ENCODE measurements at regions not wholly inside any gene's neighbourhood (a gene's known extent, or its start where the extent isn't known, plus 50 kb on each side); places are given as distances from the start of the nearest gene placed in this dataset.
"Not testable (repeated sequence)": the region's sequence is repeated elsewhere in the genome, so short reads cannot be mapped to it uniquely, and the experiment has no call there.

GRCh38 chr13:61358599-61358998, 57.0 kb downstream of the PCDH20 start:
- peak; percentile 30 for DNase-seq

- no peak for DNase-seq
These were observed 65.3 kb downstream of the PCDH20 start for GRCh38 chr13:61350341-61350740.

GRCh38 chr13:61339054-61339621, 76.5 kb downstream of the PCDH20 start:
- DNase-seq: no peak

- DNase-seq: no peak
These were observed 99.0 kb downstream of the PCDH20 start for GRCh38 chr13:61316647-61317046.

GRCh38 chr13:61294467-61295191, 121.0 kb downstream of the PCDH20 start:
- DNase-seq: no peak

- peak; percentile 75 for DNase-seq
These were observed 129.4 kb downstream of the PCDH20 start for GRCh38 chr13:61286148-61286745.

- no peak for DNase-seq
These were observed 137.9 kb downstream of the PCDH20 start for GRCh38 chr13:61277586-61278276.

GRCh38 chr13:61277088-61277487, 138.6 kb downstream of the PCDH20 start:
- no peak for DNase-seq

- DNase-seq: no peak
These were observed 139.2 kb downstream of the PCDH20 start for GRCh38 chr13:61276401-61276800.

- no peak for DNase-seq
These were observed 139.9 kb downstream of the PCDH20 start for GRCh38 chr13:61275736-61276135.

- no peak for DNase-seq
These were observed 140.4 kb downstream of the PCDH20 start for GRCh38 chr13:61275251-61275650.

- DNase-seq: not testable (repeated sequence)
These were observed 148.8 kb downstream of the PCDH20 start for GRCh38 chr13:61266896-61267295.

GRCh38 chr13:61261746-61262472, 153.7 kb downstream of the PCDH20 start:
- no peak for DNase-seq

- no peak for DNase-seq
These were observed 157.5 kb downstream of the PCDH20 start for GRCh38 chr13:61258185-61258584.

GRCh38 chr13:61255040-61255796, 160.4 kb downstream of the PCDH20 start:
- peak; percentile 3 for DNase-seq

GRCh38 chr13:61253105-61253877, 162.4 kb downstream of the PCDH20 start:
- no peak for DNase-seq

- DNase-seq: no peak
These were observed 163.4 kb downstream of the PCDH20 start for GRCh38 chr13:61252213-61252612.

GRCh38 chr13:61247149-61247936, 168.3 kb downstream of the PCDH20 start:
- DNase-seq: no peak

- no peak for DNase-seq
These were observed 169.3 kb downstream of the PCDH20 start for GRCh38 chr13:61246351-61246750.

GRCh38 chr13:61215601-61216000, 200.0 kb downstream of the PCDH20 start:
- DNase-seq: no peak

- no peak for DNase-seq
These were observed 200.5 kb downstream of the PCDH20 start for GRCh38 chr13:61215116-61215515.

All from COR-L47 (cell line).